Esophagus muscularis mucosa (tissue), 4 donors: ENCODE measurements at regions not wholly inside any gene's neighbourhood (a gene's known extent, or its start where the extent isn't known, plus 50 kb on each side); places are given as distances from the start of the nearest gene placed in this dataset.
"Not testable (repeated sequence)": the region's sequence is repeated elsewhere in the genome, so short reads cannot be mapped to it uniquely, and the experiment has no call there.

Source experiments
- DNase-seq: peaks from one replicate; pipeline ENCODE4 v3.0.0-alpha.2; 2017; ENCODE audit errors: extremely low spot score
- H3K27ac ChIP-seq, 4 donors: fragments of 200-600 bp; sonication (generic); replicated peaks in 1 of 4; 1 replicate in 3 of 4; 2 replicates in 1 of 4; pipeline ENCODE4 v1.5.1; 2016 to 2019; ENCODE audit warnings: mild to moderate bottlenecking in 1 of 4
- H3K27me3 ChIP-seq, 4 donors: fragments of 200-600 bp; sonication (generic); one replicate each; pipeline versions ENCODE4 v1.5.1 to v1.6.0; 2016 to 2019
- H3K36me3 ChIP-seq, 4 donors: fragments of 200-600 bp; sonication (generic); one replicate each; pipeline ENCODE4 v1.5.1; 2016 to 2019
- H3K4me1 ChIP-seq, 4 donors: fragments of 200-600 bp; sonication (generic); one replicate each; pipeline ENCODE4 v1.5.1; 2016 to 2019
- H3K4me3 ChIP-seq, 4 donors: fragments of 200-600 bp; sonication (generic); 1 replicate in 2 of 4; 2 replicates in 2 of 4; pipeline ENCODE4 v1.5.1; 2016 to 2019; ENCODE audit warnings: mild to moderate bottlenecking in 4 of 4, moderate library complexity in 1 of 4
- H3K9me3 ChIP-seq, 4 donors: fragments of 200-600 bp; sonication (generic); 1 replicate in 3 of 4; 2 replicates in 1 of 4; pipeline ENCODE4 v1.5.1; 2016 to 2019
- EP300 ChIP-seq: sonication (generic); formaldehyde crosslinking; IDR thresholded peaks from one replicate; pipeline ENCODE4 v1.6.1; 2017; ENCODE audit warnings: antibody characterized with exemption
- POLR2A ChIP-seq: fragments of 450-650 bp; IDR thresholded peaks from one replicate; pipeline ENCODE4 v1.6.1; 2017; ENCODE audit warnings: antibody characterized with exemption, moderate library complexity, mild to moderate bottlenecking, low read depth
- POLR2AphosphoS5 ChIP-seq, 2 donors: sonication (generic); formaldehyde crosslinking; IDR thresholded peaks; one replicate each; pipeline ENCODE4 v1.6.1; 2017; ENCODE audit warnings: antibody characterized with exemption in 2 of 2
- WGBS: methylation state at CpG from one replicate; pipeline ENCODE4 v1.1.5; 2018; 5-methylcytosine and 5-hydroxymethylcytosine counted together
- intact Hi-C: fragments of 100-400 bp; cut with DNase I; formaldehyde crosslinking; loops from one replicate; pipeline ENCODE4 v1.15.1; 2023
- TF ChIP-seq, protein P1 (sequence below), 3 experiments: fragments of 200-600 bp in 2 of 3; fragments of 450-650 bp in 1 of 3; sonication (generic) in 2 of 3; IDR thresholded peaks; one replicate each; pipeline ENCODE4 v1.5.1; 2017 to 2019; ENCODE audit warnings: antibody characterized with exemption in 3 of 3, mild to moderate bottlenecking in 2 of 3, moderate library complexity in 1 of 3

DNA sequence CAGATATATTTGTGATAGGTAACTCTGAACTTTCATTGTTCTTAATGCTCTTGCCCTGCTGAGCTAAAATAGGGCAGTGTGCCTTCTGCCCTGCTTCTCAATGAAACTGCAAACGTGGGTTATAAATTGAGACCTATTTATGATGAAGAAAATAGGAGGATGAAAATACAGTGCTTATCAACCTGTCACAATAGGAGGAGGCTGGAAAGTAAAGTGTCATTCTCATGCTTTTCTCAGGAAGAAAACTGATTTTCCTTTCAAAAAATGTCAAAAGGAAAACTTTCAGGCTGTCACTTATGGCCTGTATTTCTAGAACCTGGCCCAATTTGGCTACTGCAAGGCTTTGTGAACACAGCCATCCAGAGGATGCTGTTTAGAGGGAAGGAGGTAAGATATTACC is 130.3 kb upstream of the TUSC1 start:
- H3K27ac ChIP-seq, result no peak overlapping the region
- H3K27me3 ChIP-seq, result no peaks in the 10 kb centered on the region
- H3K4me1 ChIP-seq, result peaks cover 0 to 4% (median 0%) of the 10 kb centered on the region in 4 donors
- WGBS, result 88% methylated on average over 1 of the region's 1 CpG
- DNase-seq, result no peak
- TF ChIP-seq, protein P1, sequence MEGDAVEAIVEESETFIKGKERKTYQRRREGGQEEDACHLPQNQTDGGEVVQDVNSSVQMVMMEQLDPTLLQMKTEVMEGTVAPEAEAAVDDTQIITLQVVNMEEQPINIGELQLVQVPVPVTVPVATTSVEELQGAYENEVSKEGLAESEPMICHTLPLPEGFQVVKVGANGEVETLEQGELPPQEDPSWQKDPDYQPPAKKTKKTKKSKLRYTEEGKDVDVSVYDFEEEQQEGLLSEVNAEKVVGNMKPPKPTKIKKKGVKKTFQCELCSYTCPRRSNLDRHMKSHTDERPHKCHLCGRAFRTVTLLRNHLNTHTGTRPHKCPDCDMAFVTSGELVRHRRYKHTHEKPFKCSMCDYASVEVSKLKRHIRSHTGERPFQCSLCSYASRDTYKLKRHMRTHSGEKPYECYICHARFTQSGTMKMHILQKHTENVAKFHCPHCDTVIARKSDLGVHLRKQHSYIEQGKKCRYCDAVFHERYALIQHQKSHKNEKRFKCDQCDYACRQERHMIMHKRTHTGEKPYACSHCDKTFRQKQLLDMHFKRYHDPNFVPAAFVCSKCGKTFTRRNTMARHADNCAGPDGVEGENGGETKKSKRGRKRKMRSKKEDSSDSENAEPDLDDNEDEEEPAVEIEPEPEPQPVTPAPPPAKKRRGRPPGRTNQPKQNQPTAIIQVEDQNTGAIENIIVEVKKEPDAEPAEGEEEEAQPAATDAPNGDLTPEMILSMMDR (IDR thresholded peaks at IDR 0.05), result no peak
- TF ChIP-seq POLR2A, result no peak
- H3K36me3 ChIP-seq, result no peaks in the 10 kb centered on the region
- intact Hi-C loops, result no loop called here
- H3K4me3 ChIP-seq, result no peak overlapping the region
- H3K9me3 ChIP-seq, result no peaks in the 10 kb centered on the region

DNA sequence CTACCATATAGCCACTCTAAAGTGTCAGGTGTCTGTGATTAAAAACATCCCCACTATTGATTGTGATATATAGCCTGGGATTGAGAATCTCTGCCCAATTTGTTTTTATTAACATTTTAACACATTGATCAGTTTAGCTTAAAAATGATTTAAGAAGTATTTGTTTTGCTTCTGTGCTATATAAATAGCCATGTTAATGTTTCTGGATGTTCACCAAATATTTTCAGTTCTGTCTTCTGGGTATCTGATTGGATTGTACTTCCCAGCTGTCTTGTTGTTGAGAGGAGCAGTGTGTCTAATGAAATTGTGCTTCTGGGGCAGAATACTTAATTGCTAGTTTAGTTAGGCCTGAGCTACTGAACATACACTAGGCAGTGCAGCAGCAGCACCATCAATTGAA is 126.6 kb upstream of the TUSC1 start:
- Histone ChIP-seq H3K27ac (no peak overlapping the region), H3K4me1 (peaks cover 0 to 8% (median 0%) of the 10 kb centered on the region in 4 donors), H3K4me3 (no peak overlapping the region), H3K9me3 (no peaks in the 10 kb centered on the region), H3K36me3 (no peaks in the 10 kb centered on the region), H3K27me3 (no peaks in the 10 kb centered on the region)
- no peak for TF ChIP-seq POLR2A
- no peak for TF ChIP-seq EP300
- TF ChIP-seq, protein P1 (IDR thresholded peaks at IDR 0.05), result no peak
- no peak for TF ChIP-seq POLR2AphosphoS5 (IDR thresholded peaks at IDR 0.05)
- DNase-seq, result no peak
- intact Hi-C loops, result no loop called here

DNA sequence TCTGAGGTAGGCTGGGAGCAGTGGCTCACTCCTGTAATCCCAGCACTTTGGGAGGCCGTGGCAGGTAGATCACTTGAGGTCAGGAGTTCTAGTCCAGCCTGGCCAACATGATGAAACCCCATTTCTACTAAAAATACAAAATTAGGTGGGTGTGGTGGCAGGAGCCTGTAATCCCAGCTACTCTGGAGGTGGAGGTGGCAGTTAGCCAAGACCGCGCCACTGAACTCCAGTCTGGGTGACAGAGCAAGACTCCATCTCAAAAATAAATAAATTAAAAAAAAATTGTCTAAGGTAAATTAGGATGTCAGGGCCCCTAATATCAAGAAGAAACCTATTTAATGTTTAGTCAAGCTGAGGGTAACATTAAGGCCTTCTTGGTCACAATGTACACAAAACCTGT is 123.7 kb upstream of the TUSC1 start:
- DNase-seq, H3K27me3 ChIP-seq, H3K9me3 ChIP-seq, intact Hi-C loops, H3K27ac ChIP-seq, H3K4me1 ChIP-seq, H3K4me3 ChIP-seq, H3K36me3 ChIP-seq: not testable (repeated sequence)
- WGBS, result 94% methylated on average over 3 of the region's 3 CpGs

DNA sequence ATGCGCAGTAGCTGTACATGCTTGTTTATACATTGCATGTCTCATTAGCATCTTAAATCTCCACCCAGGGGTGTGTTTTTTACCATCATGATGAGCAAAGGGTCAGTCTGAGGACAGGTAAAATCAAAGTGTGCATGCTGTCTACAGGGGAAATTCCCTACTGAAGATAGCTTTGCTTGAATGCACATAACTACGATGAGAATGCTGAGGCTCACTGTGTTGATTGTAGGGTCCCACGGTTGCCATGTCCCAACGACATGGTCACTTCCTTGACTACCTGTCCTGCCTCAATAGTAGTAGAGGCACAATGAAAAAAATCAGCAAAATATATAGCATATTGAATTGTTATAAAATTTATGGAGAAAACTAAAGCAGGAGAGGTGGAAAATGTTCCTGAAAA is 95.6 kb upstream of the TUSC1 start:
- TF ChIP-seq, protein P1 (IDR thresholded peaks at IDR 0.05), result no peak
- intact Hi-C loops, result no loop called here
- WGBS, result 98% methylated on average over 4 of the region's 4 CpGs

DNA sequence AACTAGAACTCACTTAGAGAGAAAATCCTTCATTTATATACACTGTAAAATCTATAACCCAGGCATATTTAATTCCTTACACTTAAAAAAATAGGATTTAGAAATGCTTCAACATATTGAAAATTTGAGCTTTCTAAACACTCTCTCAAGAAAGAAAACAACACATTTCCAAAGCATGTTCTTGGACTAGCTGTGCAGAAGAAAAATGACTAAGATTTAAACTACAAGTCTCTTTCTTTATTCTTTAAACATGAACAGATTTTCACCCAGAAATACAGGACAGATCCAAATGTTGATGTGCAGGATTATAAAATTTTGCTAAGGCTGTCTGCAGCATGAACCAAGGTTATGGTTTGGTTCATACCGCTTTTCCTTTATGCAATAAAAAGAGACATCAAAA is 77.7 kb upstream of the TUSC1 start:
- Histone ChIP-seq H3K27ac (no peak overlapping the region), H3K9me3 (no peaks in the 10 kb centered on the region), H3K27me3 (no peaks in the 10 kb centered on the region), H3K4me1 (no peaks in the 10 kb centered on the region), H3K36me3 (no peaks in the 10 kb centered on the region), H3K4me3 (no peak overlapping the region)
- no peak for DNase-seq
- intact Hi-C loops, result no loop called here
- 83% methylated on average over 1 of the region's 1 CpG for WGBS
- no peak for TF ChIP-seq POLR2A
- TF ChIP-seq, protein P1 (IDR thresholded peaks at IDR 0.05), result no peak
- TF ChIP-seq EP300, result no peak
- no peak for TF ChIP-seq POLR2AphosphoS5 (IDR thresholded peaks at IDR 0.05)

More for the DNA sequence above, 95.6 kb upstream of the TUSC1 start:
- Histone ChIP-seq H3K27ac (no peak overlapping the region), H3K4me3 (no peak overlapping the region), H3K36me3 (no peaks in the 10 kb centered on the region), H3K27me3 (no peaks in the 10 kb centered on the region), H3K9me3 (no peaks in the 10 kb centered on the region), H3K4me1 (no peaks in the 10 kb centered on the region)
- DNase-seq, result no peak
